Astrocyte (in vitro differentiated cells and primary cell): ENCODE measurements at regions not wholly inside any gene's neighbourhood (a gene's known extent, or its start where the extent isn't known, plus 50 kb on each side); places are given as distances from the start of the nearest gene placed in this dataset.

ENCODE experiments used
- EZH2 ChIP-seq: IDR thresholded peaks from 2 replicates; pipeline ENCODE4 v1.6.1; 2012; ENCODE audit warnings: mild to moderate bottlenecking, low read length, inconsistent platforms; ENCODE audit not compliant: insufficient read depth
- TF ChIP-seq, protein P1 (sequence below): IDR thresholded peaks from 2 replicates; pipeline ENCODE4 v1.5.1; 2011; ENCODE audit warnings: low read depth, mild to moderate bottlenecking, inconsistent platforms, low read length, moderate library complexity; ENCODE audit not compliant: insufficient read depth

DNA sequence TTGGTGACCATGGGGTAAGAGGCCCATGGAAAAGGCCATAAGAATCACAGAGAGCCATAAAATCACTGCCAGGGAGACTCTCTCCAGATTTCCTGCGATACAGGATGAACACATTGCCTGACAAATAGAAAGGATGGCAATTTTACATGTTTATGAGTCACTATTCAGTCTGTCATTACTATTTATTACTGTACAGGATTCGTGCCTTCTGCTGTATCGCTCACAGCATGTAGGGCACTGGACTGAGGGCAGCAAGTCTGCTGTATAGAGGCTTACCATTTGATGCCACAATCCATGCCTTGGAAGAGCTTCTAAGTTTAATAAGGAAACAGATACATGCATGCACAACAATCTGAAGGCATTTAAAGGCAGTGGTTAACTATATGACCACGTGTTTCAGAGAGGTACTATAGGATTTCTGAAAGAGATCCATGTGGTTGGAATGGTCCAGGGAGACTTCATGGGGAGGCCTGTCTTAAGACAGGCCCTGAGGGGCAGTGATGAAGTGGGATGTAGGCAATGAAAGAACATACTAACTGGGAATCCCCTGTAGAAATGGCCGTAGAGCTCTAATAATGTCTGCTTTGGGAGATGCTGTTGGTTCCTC is 702.4 kb upstream of the RAB6C start:
- TF ChIP-seq, protein P1, sequence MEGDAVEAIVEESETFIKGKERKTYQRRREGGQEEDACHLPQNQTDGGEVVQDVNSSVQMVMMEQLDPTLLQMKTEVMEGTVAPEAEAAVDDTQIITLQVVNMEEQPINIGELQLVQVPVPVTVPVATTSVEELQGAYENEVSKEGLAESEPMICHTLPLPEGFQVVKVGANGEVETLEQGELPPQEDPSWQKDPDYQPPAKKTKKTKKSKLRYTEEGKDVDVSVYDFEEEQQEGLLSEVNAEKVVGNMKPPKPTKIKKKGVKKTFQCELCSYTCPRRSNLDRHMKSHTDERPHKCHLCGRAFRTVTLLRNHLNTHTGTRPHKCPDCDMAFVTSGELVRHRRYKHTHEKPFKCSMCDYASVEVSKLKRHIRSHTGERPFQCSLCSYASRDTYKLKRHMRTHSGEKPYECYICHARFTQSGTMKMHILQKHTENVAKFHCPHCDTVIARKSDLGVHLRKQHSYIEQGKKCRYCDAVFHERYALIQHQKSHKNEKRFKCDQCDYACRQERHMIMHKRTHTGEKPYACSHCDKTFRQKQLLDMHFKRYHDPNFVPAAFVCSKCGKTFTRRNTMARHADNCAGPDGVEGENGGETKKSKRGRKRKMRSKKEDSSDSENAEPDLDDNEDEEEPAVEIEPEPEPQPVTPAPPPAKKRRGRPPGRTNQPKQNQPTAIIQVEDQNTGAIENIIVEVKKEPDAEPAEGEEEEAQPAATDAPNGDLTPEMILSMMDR = no peak
- TF ChIP-seq EZH2 = no peak
